PC-3 (cell line): ENCODE measurements at regions not wholly inside any gene's neighbourhood (a gene's known extent, or its start where the extent isn't known, plus 50 kb on each side); places are given as distances from the start of the nearest gene placed in this dataset.

ENCODE experiments used
- ATAC-seq: fragments of 200-7000 bp; cut with Tn5 transposase; 2 replicates; pipeline ENCODE4 v1.9.1; 2020; ENCODE audit warnings: mild to moderate bottlenecking, moderate library complexity
- BruUV-seq: library from RNA; stranded (reverse); fragments of 400-500 nt; replicated peaks from 2 replicates; lab custom pipeline; 2021; lab: Mats Ljungman, UMichigan
- CTCF ChIA-PET: fragments of 300-600 bp; sonication (Branson Sonifier 250); formaldehyde crosslinking; loops from one replicate; lab custom pipeline; 2022; ENCODE audit warnings: antibody characterized with exemption; lab: Charles Lee
- POLR2A ChIA-PET: fragments of 300-600 bp; sonication (Branson Sonifier 250); formaldehyde crosslinking; loops from one replicate; lab custom pipeline; 2022; ENCODE audit warnings: antibody characterized with exemption; ENCODE audit not compliant: unreplicated experiment; lab: Charles Lee
- DNase-seq: peaks from one replicate; pipeline ENCODE4 v3.0.0-alpha.2; 2015
- H2AFZ ChIP-seq: fragments of 300-600 bp; sonication (generic); 2 replicates; pipeline ENCODE4 v1.6.0; 2016; ENCODE audit warnings: antibody characterized with exemption, low read length
- H3F3A ChIP-seq: fragments of 300-600 bp; sonication (generic); one replicate; pipeline ENCODE4 v1.6.0; 2017; ENCODE audit warnings: antibody characterized with exemption, low read length, control low read depth, mild to moderate bottlenecking; ENCODE audit not compliant: unreplicated experiment
- H3K27ac ChIP-seq: fragments of 300-600 bp; sonication (generic); 2 replicates; pipeline ENCODE4 v1.5.1; 2016; ENCODE audit warnings: mild to moderate bottlenecking, low read length
- H3K27me3 ChIP-seq: fragments of 300-600 bp; sonication (generic); 2 replicates; pipeline ENCODE4 v1.6.1; 2016; ENCODE audit warnings: low read length, mixed read lengths
- H3K36me3 ChIP-seq: fragments of 300-600 bp; sonication (generic); 2 replicates; pipeline ENCODE4 v1.6.1; 2016; ENCODE audit warnings: low read depth, mixed run types, low read length, mixed read lengths
- H3K4me1 ChIP-seq: fragments of 300-600 bp; sonication (generic); 2 replicates; pipeline ENCODE4 v1.5.1; 2016; ENCODE audit warnings: low read length; ENCODE audit not compliant: insufficient read depth
- H3K4me2 ChIP-seq: fragments of 300-600 bp; sonication (generic); 2 replicates; pipeline ENCODE4 v1.6.0; 2016; ENCODE audit warnings: low read length
- H3K4me3 ChIP-seq: fragments of 300-600 bp; sonication (generic); 2 replicates; pipeline ENCODE4 v1.5.1; 2016; ENCODE audit warnings: mild to moderate bottlenecking, low read length, mixed read lengths
- H3K79me2 ChIP-seq: fragments of 300-600 bp; sonication (generic); 2 replicates; pipeline ENCODE4 v1.6.1; 2017; ENCODE audit warnings: low read length, mixed read lengths
- H3K9ac ChIP-seq: fragments of 300-600 bp; sonication (generic); 2 replicates; pipeline ENCODE4 v1.6.0; 2016; ENCODE audit warnings: mild to moderate bottlenecking, low read length
- H3K9me2 ChIP-seq: fragments of 300-600 bp; sonication (generic); replicated peaks from 2 replicates; pipeline ENCODE4 v1.6.1; 2016; ENCODE audit warnings: mixed run types, low read length, mixed read lengths
- H3K9me3 ChIP-seq: fragments of 300-600 bp; sonication (generic); 2 replicates; pipeline ENCODE4 v1.6.1; 2016; ENCODE audit warnings: low read length, mixed read lengths
- H4K20me1 ChIP-seq: fragments of 300-600 bp; sonication (generic); 2 replicates; pipeline ENCODE4 v1.6.1; 2016; ENCODE audit warnings: low read length, mixed read lengths
- CTCF ChIP-seq: fragments of 300-600 bp; sonication (generic); conservative IDR thresholded peaks from 2 replicates; pipeline ENCODE4 v1.5.1; 2017; ENCODE audit warnings: antibody characterized with exemption, low read depth, mild to moderate bottlenecking, low read length
- EZH2 ChIP-seq: fragments of 300-600 bp; sonication (generic); IDR thresholded peaks from one replicate; pipeline ENCODE4 v1.6.1; 2017; ENCODE audit warnings: antibody characterized with exemption, mild to moderate bottlenecking, low read length; ENCODE audit not compliant: unreplicated experiment
- EZH2phosphoT487 ChIP-seq: fragments of 300-600 bp; sonication (generic); IDR thresholded peaks from 2 replicates; pipeline ENCODE4 v1.6.1; 2018; ENCODE audit warnings: mild to moderate bottlenecking, antibody characterized with exemption, low read length, borderline replicate concordance
- intact Hi-C: fragments of 100-400 bp; cut with micrococcal nuclease; formaldehyde crosslinking; loops from 2 replicates; pipeline ENCODE4 v1.9.0; 2023

GRCh38 chr1:209073879-209074278 is 509.6 kb upstream of the CAMK1G start:
- BruUV-seq, result no TSS peak
- Histone ChIP-seq H3K27me3 (no peaks in the 10 kb centered on the region), H3K36me3 (no peaks in the 10 kb centered on the region), H3K9ac (peak overlapping the region; percentile 11; the same call in 1 of the 2 replicates), H4K20me1 (no peaks in the 10 kb centered on the region), H3K4me3 (no peak overlapping the region), H3K9me2 (no peaks in the 10 kb centered on the region), H2AFZ (no peak overlapping the region), H3K9me3 (no peaks in the 10 kb centered on the region), H3F3A (peaks cover 16% of the 10 kb centered on the region), H3K27ac (peak overlapping the region; percentile 80), H3K79me2 (no peaks in the 10 kb centered on the region), H3K4me1 (peaks cover 35% of the 10 kb centered on the region), H3K4me2 (peak overlapping the region; percentile 40)
- ATAC-seq, result peak; percentile 4; the same call in 1 of the 2 replicates
- intact Hi-C loops, result loop anchor here (1.0 to 10.0 kb wide), 4 partner anchors 22 to 419 kb away; no protein-coding TSS in a partner anchor
- ChIA-PET CTCF (interaction anchor here (1.0 kb wide), 1 partner anchor 1052 kb away, joined by 5 read pairs; no protein-coding TSS in a partner anchor), POLR2A (no interaction called here)
- no peak for DNase-seq
- no peak for TF ChIP-seq CTCF
- no peak for TF ChIP-seq EZH2
- no peak for TF ChIP-seq EZH2phosphoT487

DNA sequence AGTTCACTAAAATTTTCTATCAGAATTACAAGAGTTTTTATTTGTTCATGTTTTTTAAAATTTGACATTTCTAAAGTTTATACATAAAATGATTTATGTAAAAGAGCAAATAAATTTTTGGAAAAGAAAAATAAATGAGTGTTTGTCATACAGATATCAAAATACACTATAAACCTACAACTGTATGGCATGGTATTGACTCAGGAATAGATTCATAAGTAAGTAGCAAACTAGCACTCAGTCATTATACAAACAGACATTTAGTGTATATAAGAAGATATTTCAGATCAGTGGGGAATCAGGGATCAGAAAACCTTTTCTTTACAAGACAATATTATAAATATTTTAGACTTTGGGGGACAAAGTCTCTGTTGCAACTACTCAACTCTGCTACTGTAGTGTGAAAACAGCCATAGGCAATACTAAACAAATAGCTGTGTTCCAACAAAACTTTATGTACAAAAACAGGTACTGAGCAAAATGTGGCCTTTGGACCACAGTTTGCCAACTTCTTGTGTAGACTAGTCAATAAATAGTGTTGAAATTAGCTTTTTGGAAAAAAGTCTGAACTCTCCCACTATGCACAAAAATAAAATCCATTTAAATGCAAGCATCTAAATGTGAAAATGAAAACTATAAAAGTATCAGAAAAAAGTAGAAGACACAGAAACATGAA is 508.8 kb upstream of the CAMK1G start:
- peak overlapping the region; percentile 54 for H3K4me2 ChIP-seq
- peak overlapping the region; percentile 19 for H3K9ac ChIP-seq
- no TSS peak for BruUV-seq
- DNase-seq (peak; percentile 76), ATAC-seq (peak; percentile 80)
- TF ChIP-seq EZH2phosphoT487 (no peak), EZH2 (no peak), CTCF (no peak)
- no peak overlapping the region for H2AFZ ChIP-seq
- no peaks in the 10 kb centered on the region for H4K20me1 ChIP-seq
- H3K9me3 ChIP-seq, result no peaks in the 10 kb centered on the region
- CTCF ChIA-PET, result interaction anchor here (0.7 to 1.0 kb wide), 2 partner anchors 133 to 415 kb away, joined by 3 to 4 read pairs; no protein-coding TSS in a partner anchor
- H3K4me1 ChIP-seq, result peaks cover 35% of the 10 kb centered on the region
- H3F3A ChIP-seq, result peaks cover 16% of the 10 kb centered on the region
- H3K27ac ChIP-seq, result peak overlapping the region; percentile 80
- no peaks in the 10 kb centered on the region for H3K9me2 ChIP-seq
- no peaks in the 10 kb centered on the region for H3K36me3 ChIP-seq
- H3K27me3 ChIP-seq, result no peaks in the 10 kb centered on the region
- H3K79me2 ChIP-seq, result no peaks in the 10 kb centered on the region
- POLR2A ChIA-PET, result no interaction called here
- intact Hi-C loops, result loop anchor here (1.0 to 10.0 kb wide), 4 partner anchors 22 to 420 kb away; no protein-coding TSS in a partner anchor
- H3K4me3 ChIP-seq, result no peak overlapping the region

- Histone ChIP-seq H3K79me2 (no peaks in the 10 kb centered on the region), H4K20me1 (no peaks in the 10 kb centered on the region), H3K4me3 (no peak overlapping the region), H3K36me3 (no peaks in the 10 kb centered on the region), H3K4me1 (peaks cover 43% of the 10 kb centered on the region), H3K9me3 (no peaks in the 10 kb centered on the region), H3K9ac (no peak overlapping the region), H3K27ac (no peak overlapping the region), H3K4me2 (no peak overlapping the region), H3K9me2 (no peaks in the 10 kb centered on the region), H3K27me3 (no peaks in the 10 kb centered on the region), H2AFZ (no peak overlapping the region), H3F3A (peaks cover 16% of the 10 kb centered on the region)
- POLR2A ChIA-PET, result no interaction called here
- ATAC-seq (no peak), DNase-seq (peak; percentile 67)
- intact Hi-C loops, result loop anchor here (1.0 to 10.0 kb wide), 7 partner anchors 114 to 422 kb away; no protein-coding TSS in a partner anchor
- CTCF ChIA-PET, result no interaction called here
- TF ChIP-seq CTCF, result peak; percentile 86
- no peak for TF ChIP-seq EZH2phosphoT487
- BruUV-seq, result no TSS peak
Measured at GRCh38 chr1:209076688-209077087, 506.8 kb upstream of the CAMK1G start.
